H54 (cell line): ENCODE measurements at regions not wholly inside any gene's neighbourhood (a gene's known extent, or its start where the extent isn't known, plus 50 kb on each side); places are given as distances from the start of the nearest gene placed in this dataset.
"Not testable (repeated sequence)": the region's sequence is repeated elsewhere in the genome, so short reads cannot be mapped to it uniquely, and the experiment has no call there.

Experiments
- DNase-seq: peaks from one replicate; pipeline ENCODE4 v3.0.0; 2011; ENCODE audit warnings: low spot score, mixed read lengths; ENCODE audit not compliant: insufficient read length
- FAIRE-seq: peaks from 3 replicates; lab custom pipeline; 2011; peaks lifted over from hg19 to GRCh38; lab: Jason Lieb, UNC
- POLR2A ChIP-seq: IDR thresholded peaks from 2 replicates; pipeline ENCODE4 v1.6.1; 2011; ENCODE audit warnings: low read depth, mild to moderate bottlenecking, low read length

GRCh38 chr11:69215216-69215615, 59.5 kb downstream of the SMIM38 start:
- no peak for FAIRE-seq
- no peak for TF ChIP-seq POLR2A
- DNase-seq = no peak

GRCh38 chr11:69215784-69216415, 60.2 kb downstream of the SMIM38 start:
- DNase-seq (peak; percentile 72), FAIRE-seq (no peak)
- TF ChIP-seq POLR2A = no peak

- DNase-seq (no peak), FAIRE-seq (no peak)
- no peak for TF ChIP-seq POLR2A
Measured at GRCh38 chr11:69216647-69217051, 60.9 kb downstream of the SMIM38 start.

- no peak for FAIRE-seq
- no peak for DNase-seq
- TF ChIP-seq POLR2A = no peak
Measured at GRCh38 chr11:69217276-69218105, 61.8 kb downstream of the SMIM38 start.

GRCh38 chr11:69218271-69218682, 62.5 kb downstream of the SMIM38 start:
- FAIRE-seq (no peak), DNase-seq (no peak)
- no peak for TF ChIP-seq POLR2A

- TF ChIP-seq POLR2A = no peak
- DNase-seq (no peak), FAIRE-seq (no peak)
Measured at GRCh38 chr11:69218946-69219720, 63.4 kb downstream of the SMIM38 start.

- no peak for DNase-seq
- FAIRE-seq = no peak
- no peak for TF ChIP-seq POLR2A
Measured at GRCh38 chr11:69219991-69220390, 64.3 kb downstream of the SMIM38 start.

- no peak for FAIRE-seq
- DNase-seq = no peak
- no peak for TF ChIP-seq POLR2A
Measured at GRCh38 chr11:69220561-69221051, 64.9 kb downstream of the SMIM38 start.

GRCh38 chr11:69221086-69221485, 65.4 kb downstream of the SMIM38 start:
- FAIRE-seq (no peak), DNase-seq (no peak)
- TF ChIP-seq POLR2A = no peak

GRCh38 chr11:69221636-69222035, 65.9 kb downstream of the SMIM38 start:
- FAIRE-seq, DNase-seq: not testable (repeated sequence)

- no peak for TF ChIP-seq POLR2A
- DNase-seq (no peak), FAIRE-seq (no peak)
Measured at GRCh38 chr11:69227271-69227670, 66.7 kb upstream of the MYEOV start.

GRCh38 chr11:69229511-69229910, 64.4 kb upstream of the MYEOV start:
- TF ChIP-seq POLR2A = no peak
- FAIRE-seq (no peak), DNase-seq (no peak)

GRCh38 chr11:69230856-69231425, 63.0 kb upstream of the MYEOV start:
- DNase-seq = no peak
- FAIRE-seq = no peak
- TF ChIP-seq POLR2A = no peak

GRCh38 chr11:69231466-69232018, 62.4 kb upstream of the MYEOV start:
- FAIRE-seq (no peak), DNase-seq (no peak)
- no peak for TF ChIP-seq POLR2A
